Astrocyte of the spinal cord (primary cell): ENCODE measurements at regions not wholly inside any gene's neighbourhood (a gene's known extent, or its start where the extent isn't known, plus 50 kb on each side); places are given as distances from the start of the nearest gene placed in this dataset.
A peak's percentile ranks its signal among the peaks of the same experiment; 100 is the strongest.
"Not testable (repeated sequence)": the region's sequence is repeated elsewhere in the genome, so short reads cannot be mapped to it uniquely, and the experiment has no call there.

Experiments
- DNase-seq: peaks from one replicate; pipeline ENCODE4 v3.0.0; 2011; ENCODE audit warnings: low read depth, low spot score
- H3K4me3 ChIP-seq: 2 replicates; pipeline ENCODE4 v1.5.1; 2011; ENCODE audit warnings: low read depth, mild to moderate bottlenecking, low read length, moderate library complexity
- in situ Hi-C: cut with HindIII; loops from 2 replicates; pipeline ENCODE4 v1.10.0; 2017; ENCODE audit warnings: low sequenced_read_pairs
- TF ChIP-seq, protein P1 (sequence below): IDR thresholded peaks from 2 replicates; pipeline ENCODE4 v1.5.1; 2012; ENCODE audit warnings: low read depth, mild to moderate bottlenecking, low read length, inconsistent platforms

DNA sequence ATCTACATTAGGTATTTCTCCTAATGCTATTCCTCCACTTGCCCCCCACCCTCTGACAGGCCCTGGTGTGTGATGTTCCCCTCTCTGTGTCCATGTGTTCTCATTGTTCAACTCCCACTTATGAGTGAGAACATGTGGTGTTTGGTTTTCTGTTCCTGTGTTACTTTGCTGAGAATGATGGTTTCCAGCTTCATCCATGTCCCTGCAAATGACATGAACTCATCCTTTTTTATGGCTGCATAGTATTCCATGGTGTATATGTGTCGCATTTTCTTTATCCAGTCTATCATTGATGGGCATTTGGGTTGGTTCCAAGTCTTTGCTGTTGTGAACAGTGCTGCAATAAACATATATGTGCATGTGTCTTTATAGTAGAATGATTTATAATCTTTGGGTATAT, 50.6 kb upstream of the GRHL3 start:
- H3K4me3 ChIP-seq, in situ Hi-C loops, DNase-seq: not testable (repeated sequence)

DNA sequence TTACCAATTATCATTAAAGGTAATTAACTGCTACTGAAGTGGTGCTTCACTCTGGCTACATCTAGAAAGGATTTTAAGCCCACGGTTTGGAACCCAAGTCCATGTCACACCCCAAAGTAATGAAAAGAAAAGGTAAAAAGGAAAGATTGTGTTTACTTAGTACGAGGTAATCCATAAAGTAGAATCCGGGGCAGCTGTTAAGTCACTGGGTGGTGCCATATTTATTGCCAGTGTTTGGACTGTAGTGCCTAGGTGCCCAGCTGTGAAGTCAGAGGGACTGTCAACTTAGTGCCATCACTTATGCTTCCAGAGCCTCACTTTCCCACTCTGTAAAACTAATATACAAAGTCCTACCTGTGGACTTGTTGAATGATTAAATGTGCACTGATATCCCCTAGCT, 52.2 kb upstream of the GRHL3 start:
- H3K4me3 ChIP-seq, result no peak overlapping the region
- TF ChIP-seq, protein P1, sequence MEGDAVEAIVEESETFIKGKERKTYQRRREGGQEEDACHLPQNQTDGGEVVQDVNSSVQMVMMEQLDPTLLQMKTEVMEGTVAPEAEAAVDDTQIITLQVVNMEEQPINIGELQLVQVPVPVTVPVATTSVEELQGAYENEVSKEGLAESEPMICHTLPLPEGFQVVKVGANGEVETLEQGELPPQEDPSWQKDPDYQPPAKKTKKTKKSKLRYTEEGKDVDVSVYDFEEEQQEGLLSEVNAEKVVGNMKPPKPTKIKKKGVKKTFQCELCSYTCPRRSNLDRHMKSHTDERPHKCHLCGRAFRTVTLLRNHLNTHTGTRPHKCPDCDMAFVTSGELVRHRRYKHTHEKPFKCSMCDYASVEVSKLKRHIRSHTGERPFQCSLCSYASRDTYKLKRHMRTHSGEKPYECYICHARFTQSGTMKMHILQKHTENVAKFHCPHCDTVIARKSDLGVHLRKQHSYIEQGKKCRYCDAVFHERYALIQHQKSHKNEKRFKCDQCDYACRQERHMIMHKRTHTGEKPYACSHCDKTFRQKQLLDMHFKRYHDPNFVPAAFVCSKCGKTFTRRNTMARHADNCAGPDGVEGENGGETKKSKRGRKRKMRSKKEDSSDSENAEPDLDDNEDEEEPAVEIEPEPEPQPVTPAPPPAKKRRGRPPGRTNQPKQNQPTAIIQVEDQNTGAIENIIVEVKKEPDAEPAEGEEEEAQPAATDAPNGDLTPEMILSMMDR, result no peak
- in situ Hi-C loops, result no loop called here
- no peak for DNase-seq

DNA sequence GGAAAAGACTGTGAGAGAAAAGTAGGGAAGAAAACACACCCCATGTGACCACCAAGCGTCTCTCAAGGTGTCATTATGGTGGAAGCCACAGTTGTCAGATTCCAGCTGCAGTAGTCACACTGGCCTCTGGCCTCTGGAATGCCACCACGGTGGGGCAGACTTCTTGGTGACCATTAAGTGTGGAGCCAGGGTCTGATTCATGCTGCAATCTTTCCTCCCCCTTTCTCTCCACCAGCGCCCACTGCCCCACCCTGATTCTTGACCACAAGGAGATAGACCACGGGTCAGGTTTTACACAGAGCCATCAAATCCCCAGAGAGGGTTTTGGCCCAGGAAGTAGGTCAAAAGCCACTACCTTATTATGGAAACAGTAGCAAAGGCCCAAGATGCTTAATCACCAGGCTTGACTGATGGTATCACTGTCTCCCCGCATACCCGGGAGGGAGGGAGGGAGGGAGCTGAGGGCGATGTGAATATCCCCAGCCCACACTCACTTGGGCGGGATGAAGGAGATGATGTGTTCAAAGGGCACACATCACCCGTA, 52.7 kb upstream of the GRHL3 start:
- peak; percentile 88 for DNase-seq

DNA sequence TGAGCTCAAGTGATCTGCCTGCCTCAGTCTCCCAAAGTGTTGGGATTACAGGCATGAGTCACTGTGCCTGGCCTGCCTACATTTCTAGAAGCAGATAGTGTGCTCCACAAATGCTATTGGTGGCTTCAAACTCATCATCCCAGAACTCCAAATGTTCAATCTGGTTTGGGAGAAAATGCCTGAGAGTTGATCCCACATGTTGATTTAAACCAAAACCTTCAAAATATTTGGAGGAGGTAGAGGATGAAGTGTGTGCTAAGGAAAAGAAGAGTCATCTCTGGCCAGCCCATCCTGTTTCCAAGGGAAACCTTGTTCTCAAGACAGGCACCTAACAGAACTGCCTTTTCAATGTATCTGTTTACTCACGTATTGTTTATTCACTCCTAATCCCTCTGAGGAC, 55.4 kb upstream of the GRHL3 start:
- TF ChIP-seq, protein P1, result no peak
- no peak overlapping the region for H3K4me3 ChIP-seq
- in situ Hi-C loops, result no loop called here
- no peak for DNase-seq

More for the DNA sequence above, 52.7 kb upstream of the GRHL3 start:
- no peak overlapping the region for H3K4me3 ChIP-seq
- TF ChIP-seq, protein P1, result no peak
- in situ Hi-C loops, result no loop called here

DNA sequence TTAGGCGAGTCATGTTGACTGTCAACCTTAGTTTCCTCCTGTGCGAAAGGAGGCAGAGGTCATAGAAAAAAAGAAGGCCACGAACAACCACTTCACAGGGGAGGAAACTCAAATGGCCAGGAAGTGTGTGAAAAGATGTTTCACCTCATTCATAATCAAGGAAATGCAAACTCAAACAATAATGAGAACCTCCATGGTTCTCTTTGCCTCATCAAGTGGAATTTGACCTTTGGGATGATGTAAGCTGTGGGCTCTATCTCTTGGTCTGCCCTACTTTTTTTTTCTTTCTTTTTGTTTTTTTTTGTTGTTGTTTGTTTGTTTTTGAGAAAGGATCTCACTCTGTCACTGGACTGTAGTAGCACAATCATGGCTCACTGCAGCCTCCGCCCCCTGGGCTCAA, 55.9 kb upstream of the GRHL3 start:
- no peak overlapping the region for H3K4me3 ChIP-seq
- in situ Hi-C loops, result no loop called here
- DNase-seq, result no peak
- TF ChIP-seq, protein P1, result no peak

DNA sequence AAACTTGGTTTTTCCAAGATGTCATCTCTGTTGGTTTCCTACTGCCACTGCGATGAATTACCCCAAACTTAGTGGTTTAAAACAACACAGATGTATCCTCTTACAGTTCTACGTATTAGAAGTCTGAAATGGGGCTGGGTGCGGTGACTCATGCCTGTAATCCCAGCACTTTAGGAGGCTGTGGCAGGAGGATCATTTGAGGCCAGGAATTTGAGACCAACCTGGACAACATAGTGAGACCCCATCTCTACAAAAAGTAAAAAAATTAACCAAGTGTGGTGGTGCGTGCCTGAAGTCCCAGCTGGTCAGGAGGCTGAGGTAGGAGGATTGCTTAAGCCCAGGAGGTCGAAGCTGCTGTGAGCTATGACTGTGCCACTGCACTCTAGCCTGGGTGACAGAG, 57.2 kb upstream of the GRHL3 start:
- DNase-seq, result no peak
- H3K4me3 ChIP-seq, result no peak overlapping the region
- TF ChIP-seq, protein P1, result no peak
- in situ Hi-C loops, result no loop called here

DNA sequence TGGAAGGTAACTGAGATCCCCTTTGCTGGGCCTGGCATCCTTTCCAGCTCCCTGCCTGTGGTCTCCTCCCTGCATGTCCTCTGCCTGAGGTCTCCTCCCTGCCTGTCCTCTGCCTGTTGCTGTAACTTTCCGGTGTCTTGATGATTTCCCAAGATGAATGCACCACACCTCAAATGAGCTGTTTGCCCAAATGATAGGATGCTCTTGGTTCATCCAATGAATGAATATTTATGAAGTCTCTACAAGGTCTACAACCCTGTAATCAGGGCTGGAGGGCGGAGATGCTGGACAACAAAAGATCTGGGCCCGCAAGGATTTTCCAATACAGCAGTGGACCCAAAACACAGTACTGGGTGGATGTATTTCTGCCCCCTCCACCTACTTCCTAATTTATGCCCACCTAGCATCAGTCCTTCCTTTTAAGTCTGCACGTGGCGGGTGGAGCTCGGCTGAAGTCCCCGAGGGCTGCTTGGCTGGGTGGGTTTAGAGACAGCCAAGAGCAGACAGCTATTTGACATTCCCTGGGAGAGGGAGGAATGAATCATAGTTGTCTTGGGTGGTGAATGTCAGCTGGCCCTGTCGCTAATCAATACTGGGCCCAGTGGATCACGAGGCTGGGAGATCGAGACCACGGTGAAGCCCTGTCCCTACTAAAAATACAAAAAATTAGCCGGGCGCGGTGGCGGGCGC, 60.3 kb upstream of the GRHL3 start:
- TF ChIP-seq, protein P1, result no peak
- DNase-seq, result no peak
- H3K4me3 ChIP-seq, result no peak overlapping the region
- in situ Hi-C loops, result no loop called here
